Epithelial cell of esophagus (primary cell): ENCODE measurements at regions not wholly inside any gene's neighbourhood (a gene's known extent, or its start where the extent isn't known, plus 50 kb on each side); places are given as distances from the start of the nearest gene placed in this dataset.
A peak's percentile ranks its signal among the peaks of the same experiment; 100 is the strongest.

ENCODE experiments used
- DNase-seq: peaks from one replicate; pipeline ENCODE4 v3.0.0; 2010; ENCODE audit warnings: low read depth
- H3K4me3 ChIP-seq: 2 replicates; pipeline ENCODE4 v1.5.1; 2011; ENCODE audit warnings: mild to moderate bottlenecking, low read length, control low read depth
- CTCF ChIP-seq: IDR thresholded peaks from 2 replicates; pipeline ENCODE4 v1.5.1; 2011; ENCODE audit warnings: low read depth, mild to moderate bottlenecking, low read length, control low read depth, inconsistent platforms; ENCODE audit not compliant: insufficient read depth; ENCODE audit errors: missing control alignments

GRCh38 chr2:123035541-123035940 is 989.5 kb upstream of the CNTNAP5 start:
- TF ChIP-seq CTCF = no peak
- H3K4me3 ChIP-seq = no peak overlapping the region
- no peak for DNase-seq

- DNase-seq = no peak
- H3K4me3 ChIP-seq = no peak overlapping the region
- TF ChIP-seq CTCF = no peak
Observed at GRCh38 chr2:123036300-123036699, 988.8 kb upstream of the CNTNAP5 start.

- peak; percentile 27 for DNase-seq
- TF ChIP-seq CTCF = no peak
- no peak overlapping the region for H3K4me3 ChIP-seq
Observed at GRCh38 chr2:123040506-123040905, 984.6 kb upstream of the CNTNAP5 start.

- TF ChIP-seq CTCF = no peak
Observed at GRCh38 chr2:123043458-123043857, 981.6 kb upstream of the CNTNAP5 start.

GRCh38 chr2:123045713-123046112 is 979.4 kb upstream of the CNTNAP5 start:
- no peak for DNase-seq
- no peak overlapping the region for H3K4me3 ChIP-seq
- TF ChIP-seq CTCF = no peak

More at GRCh38 chr2:123043458-123043857, 981.6 kb upstream of the CNTNAP5 start:
- H3K4me3 ChIP-seq = no peak overlapping the region
- no peak for DNase-seq

GRCh38 chr2:123047186-123047585 is 977.9 kb upstream of the CNTNAP5 start:
- TF ChIP-seq CTCF = no peak
- DNase-seq = no peak
- no peak overlapping the region for H3K4me3 ChIP-seq

GRCh38 chr2:123051136-123051535 is 974.0 kb upstream of the CNTNAP5 start:
- DNase-seq = peak; percentile 0
- no peak overlapping the region for H3K4me3 ChIP-seq
- no peak for TF ChIP-seq CTCF
